ENCODE measurements at regions not wholly inside any gene's neighbourhood (a gene's known extent, or its start where the extent isn't known, plus 50 kb on each side); places are given as distances from the start of the nearest gene placed in this dataset.
"Not testable (repeated sequence)": the region's sequence is repeated elsewhere in the genome, so short reads cannot be mapped to it uniquely, and the experiment has no call there.

- no peak for DNase-seq
Measured at GRCh38 chr13:110006304-110006703, 219.9 kb upstream of the IRS2 start.

- DNase-seq: no peak
Measured at GRCh38 chr13:110005563-110005962, 219.2 kb upstream of the IRS2 start.

GRCh38 chr13:110004814-110005213 is 218.4 kb upstream of the IRS2 start:
- DNase-seq: no peak

- DNase-seq: no peak
Measured at GRCh38 chr13:110001670-110002275, 215.4 kb upstream of the IRS2 start.

GRCh38 chr13:110000534-110001345 is 214.4 kb upstream of the IRS2 start:
- no peak for DNase-seq

GRCh38 chr13:109999659-110000533 is 213.5 kb upstream of the IRS2 start:
- no peak for DNase-seq

GRCh38 chr13:109998684-109999533 is 212.5 kb upstream of the IRS2 start:
- DNase-seq: no peak

- no peak for DNase-seq
Measured at GRCh38 chr13:109998037-109998436, 211.7 kb upstream of the IRS2 start.

GRCh38 chr13:109997056-109997595 is 210.7 kb upstream of the IRS2 start:
- not testable (repeated sequence) for DNase-seq

GRCh38 chr13:109996404-109996960 is 210.1 kb upstream of the IRS2 start:
- DNase-seq: no peak

GRCh38 chr13:109995578-109995977 is 209.2 kb upstream of the IRS2 start:
- DNase-seq: no peak

GRCh38 chr13:109990296-109990695 is 203.9 kb upstream of the IRS2 start:
- DNase-seq: no peak

- DNase-seq: no peak
Measured at GRCh38 chr13:109989686-109990085, 203.3 kb upstream of the IRS2 start.

GRCh38 chr13:109989155-109989554 is 202.8 kb upstream of the IRS2 start:
- no peak for DNase-seq

- no peak for DNase-seq
Measured at GRCh38 chr13:109986851-109987250, 200.5 kb upstream of the IRS2 start.

GRCh38 chr13:109985871-109986450 is 199.6 kb upstream of the IRS2 start:
- DNase-seq: no peak

- DNase-seq: no peak
Measured at GRCh38 chr13:109983447-109983846, 197.1 kb upstream of the IRS2 start.

GRCh38 chr13:109981000-109981399 is 194.6 kb upstream of the IRS2 start:
- no peak for DNase-seq

- not testable (repeated sequence) for DNase-seq
Measured at GRCh38 chr13:109979676-109980075, 193.3 kb upstream of the IRS2 start.

- DNase-seq: no peak
Measured at GRCh38 chr13:109979228-109979627, 192.8 kb upstream of the IRS2 start.

All from occipital lobe (tissue), 1 donor.